Lower leg skin (tissue), 3 donors: ENCODE measurements at regions not wholly inside any gene's neighbourhood (a gene's known extent, or its start where the extent isn't known, plus 50 kb on each side); places are given as distances from the start of the nearest gene placed in this dataset.

Experiments
- CTCF ChIP-seq, 3 donors: fragments of 450-650 bp; IDR thresholded peaks; one replicate each; pipeline ENCODE4 v1.5.1; 2016; ENCODE audit warnings: antibody characterized with exemption in 3 of 3, mild to moderate bottlenecking in 3 of 3, moderate library complexity in 2 of 3
- POLR2A ChIP-seq, 2 donors: fragments of 450-650 bp; IDR thresholded peaks; one replicate each; pipeline ENCODE4 v1.6.1; 2016 to 2017; ENCODE audit warnings: antibody characterized with exemption in 2 of 2, mild to moderate bottlenecking in 1 of 2, moderate library complexity in 1 of 2

- no peak for TF ChIP-seq CTCF (IDR thresholded peaks at IDR 0.05)
- no peak for TF ChIP-seq POLR2A (IDR thresholded peaks at IDR 0.05)
Observed at GRCh38 chr4:173998471-173999144, 284.9 kb downstream of the FBXO8 start.
